ENCODE measurements at regions not wholly inside any gene's neighbourhood (a gene's known extent, or its start where the extent isn't known, plus 50 kb on each side); places are given as distances from the start of the nearest gene placed in this dataset.

DNA sequence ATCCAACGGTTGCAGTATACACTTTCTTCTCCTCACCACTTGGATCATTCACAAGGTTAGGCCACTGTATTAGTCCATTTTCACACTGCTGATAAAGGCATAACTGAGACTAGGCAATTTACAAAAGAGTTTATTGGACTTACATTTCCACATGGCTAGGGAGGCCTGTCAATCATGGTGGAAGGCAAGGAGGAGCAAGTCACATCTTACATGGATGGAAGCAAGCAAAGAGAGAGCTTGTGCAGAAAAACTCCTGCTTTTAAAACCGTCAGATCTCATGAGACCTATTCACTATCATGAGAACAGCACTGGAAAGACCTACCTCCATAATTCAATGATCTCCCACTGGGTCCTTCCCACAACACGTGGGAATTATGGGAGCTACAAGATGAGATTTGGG is 81.8 kb upstream of the DAP start:
- no peak for DNase-seq

DNA sequence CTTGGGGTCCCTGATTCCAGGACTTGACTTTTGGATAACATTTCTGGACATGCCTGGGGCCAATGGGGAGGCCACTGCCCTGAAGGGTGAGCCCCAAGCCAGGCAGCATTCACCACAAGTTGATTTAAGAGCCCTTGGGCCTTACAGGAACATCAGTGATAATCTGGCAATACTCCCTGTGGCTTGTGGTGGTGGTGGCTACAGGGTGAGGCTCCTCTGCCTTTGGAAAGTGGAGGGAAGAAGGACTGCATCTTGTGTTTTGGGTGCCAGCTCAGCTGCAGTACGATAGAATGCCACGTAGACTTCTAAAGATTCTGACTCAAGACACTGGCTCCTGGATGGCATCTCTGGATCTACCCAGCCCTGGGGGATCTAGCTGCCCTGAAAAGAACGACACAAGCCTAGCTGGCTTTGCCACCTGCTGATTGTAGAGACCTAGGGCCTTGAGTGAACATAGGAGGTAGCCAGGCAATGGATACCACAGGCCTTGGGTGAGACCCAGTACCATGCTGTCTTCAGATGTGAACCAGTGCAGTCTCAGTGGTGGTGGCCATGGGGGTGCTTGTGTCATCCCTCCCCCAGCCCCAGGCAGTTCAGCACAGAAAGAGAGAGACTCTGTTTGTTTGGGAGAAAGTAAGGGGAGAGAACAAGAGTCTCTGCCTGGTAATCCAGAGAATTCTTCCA is 79.0 kb upstream of the DAP start:
- no peak for DNase-seq

DNA sequence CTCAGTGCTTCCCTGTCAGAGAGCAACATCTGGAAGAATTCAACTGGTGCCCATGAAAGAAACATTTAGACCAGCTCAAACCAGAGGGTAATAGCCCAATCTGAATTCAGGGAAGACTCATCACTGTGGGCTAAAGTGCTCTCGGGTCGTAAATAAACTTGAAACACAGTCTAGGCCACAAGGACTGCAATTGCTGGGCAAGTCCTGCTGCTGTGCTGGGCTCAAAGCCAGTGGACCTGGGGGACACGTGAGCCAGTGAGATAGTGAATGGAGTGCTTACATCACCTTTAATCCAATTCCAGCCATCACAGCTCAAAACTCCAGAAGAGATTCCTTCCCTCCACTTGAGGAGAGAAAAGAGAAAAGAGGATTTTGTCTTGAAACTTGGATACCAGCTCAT is 78.1 kb upstream of the DAP start:
- DNase-seq: no peak

DNA sequence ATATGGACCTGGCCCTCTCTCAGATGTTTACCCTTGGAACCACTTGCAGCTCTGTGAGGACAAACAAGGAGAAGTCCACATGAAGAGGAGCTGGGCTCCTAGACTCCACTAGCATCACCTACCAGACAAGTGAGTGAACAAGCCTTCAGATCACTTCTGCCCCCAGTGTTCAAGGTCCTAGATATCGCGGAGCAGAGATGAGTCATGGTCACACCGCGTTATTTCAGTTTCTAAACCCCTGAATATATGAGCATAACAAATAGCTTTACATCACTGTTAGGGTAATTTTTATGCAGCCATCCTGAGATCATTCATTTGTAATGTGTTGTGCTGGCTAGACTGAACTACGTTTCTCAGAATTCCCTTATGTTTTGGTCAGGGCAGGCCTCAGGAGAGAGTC is 77.0 kb upstream of the DAP start:
- no peak for DNase-seq

DNA sequence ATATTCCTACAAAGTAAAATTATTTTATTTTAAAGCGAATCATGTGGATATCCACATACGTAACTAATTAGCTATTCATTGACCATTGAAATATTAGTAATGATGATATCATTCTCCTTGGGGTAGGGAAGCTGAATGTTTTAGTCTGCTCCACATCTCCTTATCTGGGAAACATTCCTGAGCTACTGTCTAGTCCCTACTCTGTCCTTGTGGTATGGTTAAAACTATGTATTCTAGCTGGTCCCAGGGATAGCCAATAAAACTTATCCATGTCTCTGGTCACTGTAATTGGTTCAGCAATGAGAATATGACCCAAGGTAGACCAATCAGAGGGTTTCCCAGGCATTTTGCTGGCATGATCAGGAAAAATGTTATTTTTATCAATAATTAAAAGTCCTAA is 76.0 kb upstream of the DAP start:
- DNase-seq: no peak

DNA sequence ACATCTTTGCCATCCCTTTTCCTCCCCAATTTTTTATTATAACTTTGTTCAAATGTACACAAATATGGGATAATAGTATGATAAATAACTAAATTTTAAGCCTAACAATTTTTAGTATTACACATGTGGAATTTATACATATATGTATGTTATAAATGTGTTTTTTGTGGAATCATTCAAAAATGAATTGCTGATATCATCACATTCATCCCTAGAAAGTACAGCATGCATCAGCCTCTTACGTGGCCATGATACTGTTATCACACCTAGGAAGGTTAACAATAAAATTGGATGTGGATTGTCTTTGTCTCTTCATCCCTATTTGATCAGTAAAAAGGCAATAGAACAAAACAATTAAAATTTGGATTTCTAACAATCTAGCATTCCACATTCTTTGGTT is 73.7 kb upstream of the DAP start:
- DNase-seq: no peak

DNA sequence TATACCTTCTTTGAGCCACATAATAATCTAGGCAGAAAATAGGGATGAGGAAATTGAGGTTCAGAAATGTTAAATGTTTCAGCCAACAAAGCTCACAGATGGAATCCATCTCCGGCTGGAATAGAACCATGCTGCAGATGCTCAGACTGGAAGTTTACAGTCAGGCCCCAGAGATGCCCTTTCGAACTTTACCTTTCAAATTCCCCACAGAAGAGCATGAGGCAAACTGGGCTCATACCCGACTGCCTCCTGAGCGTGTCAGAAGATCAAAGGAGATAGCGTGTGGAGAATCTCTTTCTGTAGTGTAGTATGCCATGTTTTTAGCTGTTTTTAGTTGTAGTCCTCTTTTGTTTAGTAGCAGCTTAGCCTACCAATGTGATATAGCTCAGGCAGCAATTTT is 72.0 kb upstream of the DAP start:
- DNase-seq: no peak

DNA sequence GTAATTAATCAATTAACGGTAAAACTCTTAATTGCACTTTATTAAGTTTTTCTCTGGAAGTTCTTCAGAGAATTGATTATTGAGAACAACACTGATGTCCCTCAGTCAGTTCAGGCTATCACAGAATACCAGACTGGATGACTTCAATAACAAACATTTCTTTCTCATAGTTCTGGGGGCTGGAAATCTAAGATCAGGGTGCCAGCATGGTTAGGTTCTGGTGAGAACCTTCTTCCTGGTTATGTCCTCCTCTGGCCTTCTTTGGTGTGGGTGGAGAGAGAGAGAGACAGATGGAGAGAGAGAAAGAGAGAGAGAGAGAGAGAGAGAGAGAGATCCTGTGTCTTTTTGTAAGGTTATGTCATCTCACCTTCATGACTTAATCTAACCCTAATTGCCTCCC is 71.4 kb upstream of the DAP start:
- no peak for DNase-seq

DNA sequence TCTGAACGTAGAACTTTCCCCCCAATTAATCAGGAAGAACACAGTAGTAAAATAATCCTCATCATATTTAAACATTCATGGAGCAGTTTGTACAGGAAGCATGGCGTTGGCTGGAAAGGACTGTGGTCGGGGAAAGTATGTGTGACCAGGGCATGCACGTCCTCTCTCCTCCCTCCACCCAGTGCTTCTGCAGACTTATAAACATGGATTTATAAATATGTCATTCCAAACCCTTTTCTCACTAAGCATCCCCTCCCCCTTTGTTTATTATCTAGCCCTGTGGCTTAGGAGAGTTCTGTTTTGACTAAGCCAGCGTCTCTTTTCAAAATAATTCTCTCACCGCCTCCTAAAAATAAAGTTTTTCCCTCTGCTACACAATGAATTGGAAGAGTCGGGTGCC is 70.4 kb upstream of the DAP start:
- DNase-seq: no peak

DNA sequence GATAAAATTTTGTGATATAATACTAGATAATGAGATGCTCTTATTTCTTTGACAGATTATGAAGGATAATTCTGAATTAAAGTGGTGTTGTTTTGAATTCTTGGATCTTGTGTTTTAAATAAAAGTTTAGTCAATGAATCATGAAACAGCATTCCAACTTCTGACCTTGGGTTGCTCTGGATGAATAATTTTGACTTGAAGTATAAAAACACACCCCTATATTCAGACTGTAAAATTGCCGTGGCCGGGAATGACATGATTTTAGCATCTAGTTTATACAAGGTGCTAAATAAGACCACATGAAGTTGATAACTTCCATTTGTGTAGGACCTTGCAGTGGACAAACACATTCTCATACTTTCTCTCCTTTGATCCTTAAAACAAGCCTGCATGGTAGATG is 67.2 kb upstream of the DAP start:
- DNase-seq: no peak

DNA sequence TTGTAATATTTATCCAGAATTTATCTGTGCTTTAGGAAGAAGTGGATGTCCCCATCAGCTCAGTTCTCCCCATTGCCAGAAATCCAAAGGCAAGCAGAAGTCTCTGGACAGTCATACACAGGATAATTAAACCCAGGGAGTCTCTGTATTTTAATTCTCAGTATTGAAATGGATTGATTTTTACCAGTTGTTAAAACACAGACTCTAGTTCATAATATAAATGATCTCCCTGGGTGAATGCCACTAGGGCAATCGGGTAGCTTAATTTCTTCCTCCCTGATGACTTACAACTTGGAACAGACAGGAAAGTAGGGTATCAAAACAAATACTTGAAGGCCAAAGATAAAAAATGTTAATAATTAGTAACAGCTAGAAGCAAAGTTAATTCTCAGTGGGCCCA is 66.5 kb upstream of the DAP start:
- DNase-seq: no peak

DNA sequence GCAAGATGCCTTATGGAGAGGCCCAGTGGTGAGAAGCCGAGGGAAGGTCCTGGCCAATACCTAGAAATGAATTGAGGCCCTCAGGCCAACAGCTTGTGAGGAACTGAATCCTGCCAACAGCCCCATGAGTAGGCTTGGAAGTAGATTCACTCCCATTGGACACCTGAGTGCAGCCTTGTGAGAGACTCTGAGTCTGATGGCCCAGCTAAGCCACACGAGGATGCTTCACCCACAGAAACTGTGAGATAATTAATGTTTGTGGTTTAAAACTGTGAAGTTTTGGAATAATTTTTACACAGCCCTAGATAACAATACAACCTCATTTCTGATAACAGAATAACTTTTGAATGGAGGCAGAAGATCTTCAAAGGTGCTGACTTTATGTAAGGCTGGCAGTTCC is 65.9 kb upstream of the DAP start:
- DNase-seq: no peak

DNA sequence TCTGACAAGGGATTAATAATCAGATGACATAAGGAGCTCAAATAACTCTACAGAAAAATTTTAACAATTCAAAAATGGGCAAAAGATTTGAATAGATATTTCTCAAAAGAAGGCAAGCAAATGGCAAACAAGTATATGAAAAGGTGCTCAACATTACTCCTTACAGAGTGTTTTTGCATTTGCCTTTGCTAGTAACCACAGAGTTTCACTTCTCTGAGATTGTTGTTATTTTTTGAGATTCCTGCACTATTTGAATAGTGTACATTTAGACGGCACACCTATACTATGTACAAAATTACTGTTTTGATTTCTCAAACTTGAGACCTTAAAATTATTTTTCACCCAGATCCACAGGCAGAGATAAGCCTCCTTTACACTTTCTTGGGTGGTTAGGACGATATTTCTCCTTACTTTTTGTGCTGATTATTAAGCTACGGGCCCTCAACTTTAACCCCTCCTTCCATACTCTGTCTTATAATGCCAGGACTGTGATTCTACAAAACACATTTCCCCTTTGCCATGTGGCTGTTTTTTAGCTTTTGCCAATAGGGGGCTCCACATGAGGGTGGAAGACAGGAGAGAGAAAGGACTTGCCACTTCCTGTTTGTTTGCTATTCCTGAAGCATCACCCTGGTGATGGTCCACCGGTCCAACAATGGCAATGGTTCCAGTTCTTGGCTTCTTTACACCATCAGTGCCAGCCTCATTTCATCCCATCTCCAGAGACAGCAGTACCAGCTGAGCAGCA is 65.0 kb upstream of the DAP start:
- DNase-seq: no peak

DNA sequence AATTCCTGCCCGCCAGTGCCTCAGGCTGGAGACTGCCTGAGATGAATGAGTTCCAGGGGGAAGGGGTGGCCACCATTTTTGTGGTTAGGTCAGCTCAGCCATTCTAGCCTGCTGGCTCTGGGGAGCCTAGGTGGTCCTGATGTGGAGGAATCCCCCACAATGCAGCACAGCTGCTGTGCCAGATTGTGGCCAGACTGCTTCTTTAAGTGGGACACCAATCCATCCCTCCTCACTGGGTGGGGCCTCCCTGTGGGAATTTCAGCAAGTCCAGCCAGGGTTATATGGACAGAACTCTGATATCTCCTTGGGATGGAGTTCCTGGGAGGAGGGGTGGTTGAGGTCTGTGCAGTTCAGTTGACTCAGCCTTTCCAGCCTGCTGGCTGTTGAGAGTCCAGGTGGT is 51.2 kb upstream of the DAP start:
- no peak for DNase-seq

Measured in CD4-positive, alpha-beta T cell treated with Interferon alpha-2 for 1 hour (primary cell).